ENCODE measurements at regions not wholly inside any gene's neighbourhood (a gene's known extent, or its start where the extent isn't known, plus 50 kb on each side); places are given as distances from the start of the nearest gene placed in this dataset.
"Not testable (repeated sequence)": the region's sequence is repeated elsewhere in the genome, so short reads cannot be mapped to it uniquely, and the experiment has no call there.

DNA sequence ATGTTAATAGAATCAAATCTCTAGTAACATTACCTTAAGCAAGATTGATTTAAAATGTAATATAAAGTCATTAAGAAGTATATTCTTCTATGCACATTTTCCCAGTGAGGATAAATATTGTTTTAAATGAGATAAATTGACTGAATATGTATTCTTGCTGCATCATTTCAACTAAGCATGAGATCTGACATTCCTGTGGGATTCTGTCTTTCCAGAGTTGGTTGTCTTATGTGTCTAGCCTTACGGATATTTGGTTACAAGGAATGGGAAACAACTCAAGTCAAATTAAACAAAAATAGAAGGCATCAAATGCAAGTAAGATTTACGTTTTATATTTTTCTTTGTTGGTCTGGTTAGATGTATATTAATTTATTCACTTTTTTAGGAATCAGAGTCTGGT, 287.5 kb downstream of the PTGER3 start:
- DNase-seq: no peak

DNA sequence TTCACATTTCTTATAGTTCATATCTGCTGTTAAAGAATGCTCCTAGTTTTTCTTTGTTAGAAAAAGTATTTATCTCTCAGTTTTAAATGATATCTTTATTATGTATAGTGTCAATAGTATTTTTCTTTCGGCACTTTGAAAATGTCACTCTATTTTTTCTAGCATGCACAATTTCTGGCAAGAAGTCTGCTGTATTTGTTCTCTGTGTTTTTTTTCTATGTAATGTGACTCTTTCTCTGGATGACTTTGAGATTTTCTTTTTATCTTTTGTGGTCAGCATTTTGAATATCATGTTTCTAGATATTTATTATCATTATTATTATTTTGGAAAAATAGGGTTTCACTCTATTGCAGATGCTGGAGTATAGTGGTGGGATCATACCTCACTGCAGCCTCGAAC, 285.2 kb downstream of the PTGER3 start:
- no peak for DNase-seq

DNA sequence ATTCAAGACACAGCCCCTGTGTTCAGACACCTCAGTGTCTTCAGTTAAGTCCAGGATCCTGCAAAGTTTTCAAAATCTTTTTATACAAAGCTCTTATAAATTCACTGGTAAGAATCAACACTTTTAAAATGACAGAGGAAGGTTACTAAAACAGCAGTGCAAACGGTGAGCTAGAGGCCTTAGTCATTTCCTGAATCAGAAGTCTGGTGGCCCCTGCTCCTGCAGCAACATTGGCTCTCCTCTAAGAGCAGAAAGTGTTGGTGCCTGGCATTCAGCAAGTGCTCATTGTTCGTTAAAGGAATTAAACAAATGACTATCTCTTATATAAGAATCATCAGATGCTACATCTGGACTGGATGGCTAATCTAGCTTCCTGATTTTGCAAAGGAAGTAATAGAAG, 282.9 kb downstream of the PTGER3 start:
- peak; percentile 61 for DNase-seq

- no peak for DNase-seq
Observed at GRCh38 chr1:70767377-70767776, 280.2 kb downstream of the PTGER3 start.

DNA sequence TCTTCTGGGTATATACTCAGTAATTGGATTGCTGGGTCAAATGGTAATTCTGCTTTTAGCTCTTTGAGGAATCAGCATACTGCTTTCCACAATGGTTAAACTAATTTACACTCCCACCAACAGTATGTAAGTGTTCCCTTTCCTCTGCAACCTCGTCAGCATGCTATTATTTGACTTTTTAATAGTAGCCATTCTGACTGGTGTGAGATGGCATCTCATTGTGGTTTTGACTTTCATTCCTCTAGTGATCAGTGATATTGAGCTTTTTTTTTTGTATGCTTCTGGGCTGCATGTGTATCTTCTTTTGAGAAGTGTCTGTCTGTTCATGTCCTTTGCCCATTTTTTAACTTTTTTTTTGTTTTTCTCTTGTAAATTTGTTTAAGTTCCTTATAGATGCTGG, 279.4 kb downstream of the PTGER3 start:
- DNase-seq: no peak

GRCh38 chr1:70778056-70778762, 269.4 kb downstream of the PTGER3 start:
- DNase-seq: no peak

GRCh38 chr1:70778934-70779333, 268.7 kb downstream of the PTGER3 start:
- no peak for DNase-seq

- peak; percentile 37 for DNase-seq
Observed at GRCh38 chr1:70779571-70779970, 268.0 kb downstream of the PTGER3 start.

DNA sequence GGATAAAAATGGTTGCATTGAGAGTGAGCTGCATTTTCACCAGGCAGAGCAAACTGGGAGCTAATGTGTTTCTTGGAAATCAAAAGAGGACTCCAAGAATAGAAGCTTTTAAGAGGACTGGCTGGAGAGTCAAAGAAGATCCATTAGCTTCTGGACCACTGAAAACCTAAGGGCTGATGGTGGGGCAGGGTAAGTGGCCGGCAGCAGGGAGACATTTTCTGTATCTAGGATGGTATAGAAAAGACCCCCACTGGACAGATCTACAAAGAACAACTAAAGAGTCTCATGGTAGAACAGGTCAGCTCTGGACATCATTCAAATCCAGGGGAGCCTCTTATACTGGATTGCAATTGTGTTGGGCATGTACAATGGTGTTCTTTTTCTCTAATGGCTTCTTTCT, 262.3 kb downstream of the PTGER3 start:
- no peak for DNase-seq

GRCh38 chr1:70790232-70790923, 257.2 kb downstream of the PTGER3 start:
- peak; percentile 21 for DNase-seq

DNA sequence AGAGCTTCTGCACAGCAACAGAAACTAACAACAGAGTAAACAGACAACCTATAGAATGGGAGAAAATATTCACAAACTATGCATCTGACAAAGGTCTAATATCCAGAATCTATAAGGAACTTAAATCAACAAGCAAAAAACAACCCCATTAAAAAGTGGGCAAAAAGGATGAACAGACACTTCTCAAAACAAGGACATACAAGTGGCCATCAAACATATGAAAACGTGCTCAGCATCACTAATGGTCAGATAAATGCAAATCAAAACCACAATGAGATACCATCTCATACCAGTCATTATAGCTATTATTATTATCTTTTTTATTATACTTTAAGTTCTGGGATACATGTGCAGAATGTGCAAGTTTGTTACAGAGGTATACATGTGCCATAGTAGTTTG, 252.6 kb downstream of the PTGER3 start:
- DNase-seq: not testable (repeated sequence)

DNA sequence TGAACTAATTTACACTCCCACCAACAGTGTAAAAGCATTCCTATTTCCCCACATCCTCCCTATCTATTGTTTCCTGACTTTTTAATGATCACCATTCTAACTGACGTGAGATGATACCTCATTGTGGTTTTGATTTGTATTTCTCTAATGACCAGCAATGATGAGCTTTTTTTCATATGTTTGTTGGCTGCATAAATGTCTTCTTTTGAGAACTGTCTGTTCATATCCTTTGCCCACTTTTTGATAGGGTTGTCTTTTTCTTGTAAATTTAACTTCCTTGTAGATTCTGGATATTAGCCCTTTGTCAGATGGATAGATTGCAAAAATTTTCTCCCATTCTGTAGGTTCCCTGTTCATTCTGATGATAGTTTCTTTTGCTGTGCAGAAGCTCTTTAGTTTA, 251.3 kb downstream of the PTGER3 start:
- not testable (repeated sequence) for DNase-seq

DNA sequence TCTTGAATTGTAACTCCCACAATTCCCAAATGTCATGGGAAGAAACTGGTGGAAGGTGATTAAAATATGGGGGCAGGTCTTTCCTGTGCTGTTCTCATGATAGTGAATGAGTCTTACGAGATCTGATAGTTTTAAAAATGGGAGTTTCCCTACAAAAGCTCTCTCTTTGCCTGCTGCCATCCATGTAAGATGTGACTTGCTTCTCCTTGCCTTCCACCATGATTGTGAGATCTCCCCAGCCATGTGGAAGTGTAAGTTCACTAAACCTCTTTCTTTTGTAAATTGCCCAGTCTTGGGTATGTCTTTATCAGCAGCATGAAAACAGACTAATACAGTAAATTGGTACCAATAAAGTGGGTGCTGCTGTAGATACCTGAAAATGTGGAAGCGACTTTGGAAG, 245.0 kb downstream of the PTGER3 start:
- DNase-seq: not testable (repeated sequence)

GRCh38 chr1:70805641-70806040, 242.0 kb downstream of the PTGER3 start:
- DNase-seq: no peak

- no peak for DNase-seq
Observed at GRCh38 chr1:70807088-70807664, 240.4 kb downstream of the PTGER3 start.

GRCh38 chr1:70809069-70809468, 238.5 kb downstream of the PTGER3 start:
- no peak for DNase-seq

DNA sequence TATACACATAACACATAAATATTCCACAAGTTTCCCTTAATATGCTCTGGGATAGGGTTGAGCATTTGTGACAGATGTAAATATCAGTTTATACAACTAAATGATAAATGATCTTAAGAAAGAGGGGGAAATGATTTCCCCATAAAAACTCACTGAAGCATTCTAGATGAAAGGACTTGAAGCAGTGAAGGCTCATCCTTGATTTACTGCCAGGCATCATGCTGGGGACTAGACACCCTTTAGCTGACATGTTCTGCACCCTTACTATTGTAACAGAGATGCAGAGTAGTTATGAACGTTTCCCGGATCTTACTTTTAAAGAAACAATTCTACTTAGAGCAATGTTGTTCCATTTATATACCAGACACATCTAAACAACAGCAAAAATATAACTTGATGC, 235.8 kb downstream of the PTGER3 start:
- no peak for DNase-seq

DNA sequence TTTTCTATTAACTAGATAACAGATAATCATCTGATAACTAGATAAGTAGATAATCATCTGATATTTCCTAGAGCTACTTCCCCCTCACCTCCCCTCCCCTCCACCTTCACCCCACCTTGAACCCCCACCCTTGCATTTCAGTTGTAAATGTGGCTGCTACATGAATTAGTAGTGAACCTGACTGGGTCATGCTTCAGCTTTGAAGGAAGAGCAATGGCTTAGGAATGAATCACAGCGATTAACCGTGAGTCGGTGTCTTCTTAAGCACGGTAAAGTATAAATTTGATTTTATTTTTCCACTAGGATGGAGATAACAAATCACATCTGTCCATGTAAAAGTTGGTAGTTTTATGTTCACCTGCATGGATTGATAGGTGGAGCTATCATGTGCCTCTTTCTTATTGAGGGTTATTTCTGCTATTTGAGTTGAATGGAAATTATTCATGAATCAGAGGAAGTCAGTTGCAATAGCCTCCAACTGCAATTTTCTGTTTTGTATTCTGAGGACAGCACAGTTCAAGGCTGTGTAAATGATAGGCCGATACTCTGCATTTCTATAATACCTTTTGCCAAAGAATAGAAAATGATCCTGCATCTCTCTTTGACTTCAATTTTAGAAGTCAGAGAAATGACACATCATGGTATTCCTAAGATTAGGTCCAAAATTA, 235.0 kb downstream of the PTGER3 start:
- no peak for DNase-seq

DNA sequence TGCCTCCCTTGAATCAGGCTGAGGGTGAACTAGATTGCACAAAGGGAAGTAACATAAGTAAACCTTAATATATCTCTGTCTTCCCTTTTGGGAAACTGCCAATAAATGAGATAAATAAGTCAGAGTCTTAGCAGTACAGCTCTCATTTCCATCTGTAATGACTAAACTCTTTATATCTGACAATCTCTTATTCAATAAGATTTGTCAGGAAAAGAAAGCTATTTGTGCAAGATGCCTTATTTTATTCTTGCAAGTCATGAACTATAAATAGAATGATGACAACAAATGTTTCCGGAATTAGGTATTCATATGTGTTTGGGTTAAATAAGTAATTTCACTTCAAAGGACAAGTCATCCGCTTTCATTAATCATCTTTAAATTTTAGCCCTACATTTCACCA, 229.2 kb downstream of the PTGER3 start:
- DNase-seq: peak; percentile 36

DNA sequence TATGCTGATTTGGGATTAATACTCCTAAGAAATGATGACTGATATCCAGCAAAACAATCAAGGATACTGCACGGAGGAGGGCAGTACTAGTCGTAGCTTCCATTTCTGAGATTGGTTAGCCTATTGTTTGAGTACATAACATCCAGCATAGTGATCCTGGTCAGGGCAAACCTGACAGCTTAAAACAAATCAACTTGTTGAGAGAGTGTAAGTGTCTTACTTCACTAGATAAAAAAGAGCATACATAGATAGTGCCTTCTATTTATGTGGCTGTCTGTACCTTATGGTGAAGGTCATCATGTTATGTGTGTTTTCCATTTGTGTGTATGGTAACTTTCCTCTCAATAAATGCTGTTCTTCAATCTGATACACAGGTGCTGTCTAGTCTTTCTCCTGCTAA, 228.4 kb downstream of the PTGER3 start:
- no peak for DNase-seq

GRCh38 chr1:70819785-70820184, 227.8 kb downstream of the PTGER3 start:
- no peak for DNase-seq

- peak; percentile 5 for DNase-seq
Observed at GRCh38 chr1:70820396-70820795, 227.2 kb downstream of the PTGER3 start.

GRCh38 chr1:70820995-70821394, 226.6 kb downstream of the PTGER3 start:
- no peak for DNase-seq

GRCh38 chr1:70826428-70826827, 221.2 kb downstream of the PTGER3 start:
- no peak for DNase-seq

All from hematopoietic multipotent progenitor cell treated with erythropoietin and hydrocortisone succinate and interleukin-3 and kit ligand, for 6 days (in vitro differentiated cells).